Lower lobe of right lung (tissue), 2 donors: ENCODE measurements at regions not wholly inside any gene's neighbourhood (a gene's known extent, or its start where the extent isn't known, plus 50 kb on each side); places are given as distances from the start of the nearest gene placed in this dataset.

ENCODE experiments used
- ATAC-seq, 2 donors: fragments of 200-7000 bp; cut with Tn5 transposase; one replicate each; pipeline ENCODE4 v1.9.1; 2020 to 2022; ENCODE audit warnings: mild to moderate bottlenecking in 2 of 2, moderate library complexity in 2 of 2
- DNase-seq: peaks from one replicate; pipeline ENCODE4 v3.0.0-alpha.2; 2020
- H3K27ac ChIP-seq: fragments of 200-600 bp; one replicate; pipeline ENCODE4 v1.8.0; 2022
- H3K27me3 ChIP-seq: fragments of 200-600 bp; one replicate; pipeline ENCODE4 v1.8.0; 2022; ENCODE audit warnings: low read depth
- H3K36me3 ChIP-seq: fragments of 200-600 bp; one replicate; pipeline ENCODE4 v1.8.0; 2022; ENCODE audit warnings: mild to moderate bottlenecking
- H3K4me1 ChIP-seq: fragments of 200-600 bp; one replicate; pipeline ENCODE4 v1.8.0; 2022
- H3K4me3 ChIP-seq: fragments of 200-600 bp; one replicate; pipeline ENCODE4 v1.8.0; 2022; ENCODE audit warnings: mild to moderate bottlenecking
- H3K9me3 ChIP-seq: fragments of 200-600 bp; one replicate; pipeline ENCODE4 v1.8.0; 2022
- intact Hi-C: fragments of 100-400 bp; cut with DNase I; formaldehyde crosslinking; loops from one replicate; pipeline ENCODE4 v1.11.0; 2022
- TF ChIP-seq, protein P1 (sequence below): fragments of 200-600 bp; IDR thresholded peaks from one replicate; pipeline ENCODE4 v1.8.0; 2022; ENCODE audit warnings: antibody characterized with exemption, mild to moderate bottlenecking
- donor health status: DM: no; HTN: yes; CAD: no; lungs with severe emphysema.

- intact Hi-C loops, result no loop called here
- DNase-seq (no peak), ATAC-seq (no peak)
- no peaks in the 10 kb centered on the region for H3K27me3 ChIP-seq
- no peak overlapping the region for H3K4me3 ChIP-seq
- no peak overlapping the region for H3K27ac ChIP-seq
- H3K4me1 ChIP-seq, result no peaks in the 10 kb centered on the region
- TF ChIP-seq, protein P1, sequence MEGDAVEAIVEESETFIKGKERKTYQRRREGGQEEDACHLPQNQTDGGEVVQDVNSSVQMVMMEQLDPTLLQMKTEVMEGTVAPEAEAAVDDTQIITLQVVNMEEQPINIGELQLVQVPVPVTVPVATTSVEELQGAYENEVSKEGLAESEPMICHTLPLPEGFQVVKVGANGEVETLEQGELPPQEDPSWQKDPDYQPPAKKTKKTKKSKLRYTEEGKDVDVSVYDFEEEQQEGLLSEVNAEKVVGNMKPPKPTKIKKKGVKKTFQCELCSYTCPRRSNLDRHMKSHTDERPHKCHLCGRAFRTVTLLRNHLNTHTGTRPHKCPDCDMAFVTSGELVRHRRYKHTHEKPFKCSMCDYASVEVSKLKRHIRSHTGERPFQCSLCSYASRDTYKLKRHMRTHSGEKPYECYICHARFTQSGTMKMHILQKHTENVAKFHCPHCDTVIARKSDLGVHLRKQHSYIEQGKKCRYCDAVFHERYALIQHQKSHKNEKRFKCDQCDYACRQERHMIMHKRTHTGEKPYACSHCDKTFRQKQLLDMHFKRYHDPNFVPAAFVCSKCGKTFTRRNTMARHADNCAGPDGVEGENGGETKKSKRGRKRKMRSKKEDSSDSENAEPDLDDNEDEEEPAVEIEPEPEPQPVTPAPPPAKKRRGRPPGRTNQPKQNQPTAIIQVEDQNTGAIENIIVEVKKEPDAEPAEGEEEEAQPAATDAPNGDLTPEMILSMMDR, result no peak
- H3K9me3 ChIP-seq, result no peaks in the 10 kb centered on the region
- no peaks in the 10 kb centered on the region for H3K36me3 ChIP-seq
These were observed 857.4 kb downstream of the TDRD15 start for GRCh38 chr2:21981127-21981526.

GRCh38 chr2:21993002-21993401 is 869.2 kb downstream of the TDRD15 start:
- TF ChIP-seq, protein P1, result no peak
- Histone ChIP-seq H3K4me3 (no peak overlapping the region), H3K27me3 (no peaks in the 10 kb centered on the region), H3K4me1 (no peaks in the 10 kb centered on the region), H3K27ac (no peak overlapping the region), H3K36me3 (no peaks in the 10 kb centered on the region), H3K9me3 (peaks cover 18% of the 10 kb centered on the region)
- intact Hi-C loops, result no loop called here
- ATAC-seq (no peak), DNase-seq (no peak)

DNA sequence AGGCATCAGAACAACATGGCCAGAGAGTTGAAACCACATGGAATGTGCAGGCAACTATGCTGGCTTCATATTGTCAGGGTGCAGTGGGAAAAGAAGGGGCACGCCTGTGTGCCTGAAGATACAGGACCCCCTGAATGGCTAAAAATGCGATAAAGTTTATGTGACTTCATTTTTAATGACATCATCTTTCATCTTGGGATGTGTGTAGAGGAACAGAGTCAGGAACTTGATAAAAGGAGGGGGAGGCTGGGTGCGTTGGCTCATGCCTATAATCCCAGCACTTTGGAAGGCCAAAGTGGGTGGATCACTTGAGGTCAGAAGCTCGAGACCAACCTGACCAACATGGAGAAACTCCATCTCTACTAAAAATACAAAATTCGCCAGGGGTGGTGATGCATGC is 872.6 kb downstream of the TDRD15 start:
- DNase-seq (no peak), ATAC-seq (no peak)
- intact Hi-C loops, result no loop called here
- Histone ChIP-seq H3K36me3 (no peaks in the 10 kb centered on the region), H3K4me3 (no peak overlapping the region), H3K27ac (no peak overlapping the region), H3K4me1 (no peaks in the 10 kb centered on the region), H3K9me3 (peaks cover 18% of the 10 kb centered on the region), H3K27me3 (no peaks in the 10 kb centered on the region)
- TF ChIP-seq, protein P1, result no peak

GRCh38 chr2:21999522-21999921 is 875.8 kb downstream of the TDRD15 start:
- TF ChIP-seq, protein P1, result no peak
- H3K27me3 ChIP-seq, result no peaks in the 10 kb centered on the region
- intact Hi-C loops, result no loop called here
- H3K9me3 ChIP-seq, result no peaks in the 10 kb centered on the region
- DNase-seq, result no peak
- ATAC-seq, result no peak
- H3K27ac ChIP-seq, result no peak overlapping the region
- H3K4me1 ChIP-seq, result no peaks in the 10 kb centered on the region
- H3K36me3 ChIP-seq, result no peaks in the 10 kb centered on the region
- no peak overlapping the region for H3K4me3 ChIP-seq

DNA sequence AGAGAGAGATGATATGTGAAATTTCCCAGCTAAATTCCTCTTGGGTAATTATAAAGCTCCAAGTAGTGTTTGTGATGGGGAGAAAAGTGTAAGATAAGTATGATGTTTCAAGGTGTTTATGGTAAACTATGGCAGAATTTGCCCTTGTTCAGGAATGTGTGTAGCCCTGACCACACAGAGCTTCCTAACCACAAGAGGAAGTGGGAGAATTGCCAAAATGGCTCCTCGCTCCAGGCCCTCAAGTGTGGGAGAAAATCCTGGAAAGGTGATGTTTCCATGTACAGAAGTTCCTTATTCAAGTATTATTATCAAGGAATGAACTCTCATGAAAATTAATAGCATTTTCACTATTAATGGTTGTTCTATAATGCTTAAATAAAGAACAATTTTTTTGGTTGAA is 878.3 kb downstream of the TDRD15 start:
- ATAC-seq (no peak), DNase-seq (no peak)
- intact Hi-C loops, result no loop called here
- Histone ChIP-seq H3K4me1 (no peaks in the 10 kb centered on the region), H3K27me3 (no peaks in the 10 kb centered on the region), H3K4me3 (no peak overlapping the region), H3K36me3 (no peaks in the 10 kb centered on the region), H3K27ac (no peak overlapping the region), H3K9me3 (no peaks in the 10 kb centered on the region)
- TF ChIP-seq, protein P1, result no peak

GRCh38 chr2:22003270-22003669 is 879.5 kb downstream of the TDRD15 start:
- H3K4me3 ChIP-seq, result no peak overlapping the region
- no peaks in the 10 kb centered on the region for H3K9me3 ChIP-seq
- no peaks in the 10 kb centered on the region for H3K36me3 ChIP-seq
- H3K4me1 ChIP-seq, result no peaks in the 10 kb centered on the region
- no peaks in the 10 kb centered on the region for H3K27me3 ChIP-seq
- no peak for DNase-seq
- ATAC-seq, result no peak
- TF ChIP-seq, protein P1, result no peak
- no peak overlapping the region for H3K27ac ChIP-seq
- intact Hi-C loops, result no loop called here
